ENCODE measurements at regions not wholly inside any gene's neighbourhood (a gene's known extent, or its start where the extent isn't known, plus 50 kb on each side); places are given as distances from the start of the nearest gene placed in this dataset.

- TF ChIP-seq, protein P1, sequence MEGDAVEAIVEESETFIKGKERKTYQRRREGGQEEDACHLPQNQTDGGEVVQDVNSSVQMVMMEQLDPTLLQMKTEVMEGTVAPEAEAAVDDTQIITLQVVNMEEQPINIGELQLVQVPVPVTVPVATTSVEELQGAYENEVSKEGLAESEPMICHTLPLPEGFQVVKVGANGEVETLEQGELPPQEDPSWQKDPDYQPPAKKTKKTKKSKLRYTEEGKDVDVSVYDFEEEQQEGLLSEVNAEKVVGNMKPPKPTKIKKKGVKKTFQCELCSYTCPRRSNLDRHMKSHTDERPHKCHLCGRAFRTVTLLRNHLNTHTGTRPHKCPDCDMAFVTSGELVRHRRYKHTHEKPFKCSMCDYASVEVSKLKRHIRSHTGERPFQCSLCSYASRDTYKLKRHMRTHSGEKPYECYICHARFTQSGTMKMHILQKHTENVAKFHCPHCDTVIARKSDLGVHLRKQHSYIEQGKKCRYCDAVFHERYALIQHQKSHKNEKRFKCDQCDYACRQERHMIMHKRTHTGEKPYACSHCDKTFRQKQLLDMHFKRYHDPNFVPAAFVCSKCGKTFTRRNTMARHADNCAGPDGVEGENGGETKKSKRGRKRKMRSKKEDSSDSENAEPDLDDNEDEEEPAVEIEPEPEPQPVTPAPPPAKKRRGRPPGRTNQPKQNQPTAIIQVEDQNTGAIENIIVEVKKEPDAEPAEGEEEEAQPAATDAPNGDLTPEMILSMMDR (conservative IDR thresholded peaks at IDR 0.05; ENCODE audit: low read length), result no peak
- TF ChIP-seq EZH2phosphoT487 (IDR thresholded peaks at IDR 0.05; ENCODE audit: borderline replicate concordance, low read depth, low read length), result no peak
- DNase-seq (ENCODE audit: low spot score), result no peak
- no peaks in the 10 kb centered on the region for H3K9me3 ChIP-seq (ENCODE audit: low read length)
- H2AFZ ChIP-seq (ENCODE audit: low read length), result no peak overlapping the region
- CTCF ChIA-PET (ENCODE audit: unreplicated experiment), result no interaction called here
- H3K4me2 ChIP-seq (ENCODE audit: low read length), result no peak overlapping the region
- H4K20me1 ChIP-seq (ENCODE audit: insufficient read depth, low read length), result no peaks in the 10 kb centered on the region
- H3K79me2 ChIP-seq (ENCODE audit: insufficient read depth, low read depth, low read length), result no peaks in the 10 kb centered on the region
- no TSS peak for BruUV-seq (replicated peaks)
- H3K27ac ChIP-seq (ENCODE audit: low read depth, low read length, poor library complexity, severe bottlenecking), result no peak overlapping the region
- H3K4me1 ChIP-seq (ENCODE audit: insufficient read depth, low read length, poor library complexity, severe bottlenecking), result no peaks in the 10 kb centered on the region
- no peaks in the 10 kb centered on the region for H3K36me3 ChIP-seq (ENCODE audit: insufficient read depth, low read length)
- no peak overlapping the region for H3K4me3 ChIP-seq (ENCODE audit: low read depth, low read length, poor library complexity, severe bottlenecking)
- no peaks in the 10 kb centered on the region for H3K9me2 ChIP-seq (ENCODE audit: insufficient read depth, low read length)
- POLR2A ChIA-PET, result interaction anchor here (0.6 to 1.5 kb wide), 2 partner anchors 11 to 74 kb away, joined by 3 to 6 read pairs; no protein-coding TSS in a partner anchor
- intact Hi-C loops (cut with micrococcal nuclease; ENCODE audit: unreplicated experiment), result no loop called here
Measured at GRCh38 chr5:77942578-77943239, 166.6 kb upstream of the TBCA start.

GRCh38 chr5:77937015-77937908 is 161.1 kb upstream of the TBCA start:
- Histone ChIP-seq H3K9me3 (ENCODE audit: low read length) (no peaks in the 10 kb centered on the region), H3K27ac (ENCODE audit: low read depth, low read length, poor library complexity, severe bottlenecking) (no peak overlapping the region), H3K4me3 (ENCODE audit: low read depth, low read length, poor library complexity, severe bottlenecking) (no peak overlapping the region), H3K79me2 (ENCODE audit: insufficient read depth, low read depth, low read length) (no peaks in the 10 kb centered on the region), H3K36me3 (ENCODE audit: insufficient read depth, low read length) (no peaks in the 10 kb centered on the region), H2AFZ (ENCODE audit: low read length) (no peak overlapping the region), H4K20me1 (ENCODE audit: insufficient read depth, low read length) (no peaks in the 10 kb centered on the region), H3K4me2 (ENCODE audit: low read length) (no peak overlapping the region), H3K4me1 (ENCODE audit: insufficient read depth, low read length, poor library complexity, severe bottlenecking) (no peaks in the 10 kb centered on the region), H3K9me2 (ENCODE audit: insufficient read depth, low read length) (no peaks in the 10 kb centered on the region)
- POLR2A ChIA-PET, result interaction anchor here (0.7 kb wide), 2 partner anchors 74 to 1621 kb away, joined by 3 to 4 read pairs; no protein-coding TSS in a partner anchor
- CTCF ChIA-PET (ENCODE audit: unreplicated experiment), result no interaction called here
- BruUV-seq (replicated peaks), result no TSS peak
- TF ChIP-seq EZH2phosphoT487 (IDR thresholded peaks at IDR 0.05; ENCODE audit: borderline replicate concordance, low read depth, low read length), result no peak
- TF ChIP-seq, protein P1 (conservative IDR thresholded peaks at IDR 0.05; ENCODE audit: low read length), result no peak
- intact Hi-C loops (cut with micrococcal nuclease; ENCODE audit: unreplicated experiment), result no loop called here
- DNase-seq (ENCODE audit: low spot score), result no peak

GRCh38 chr5:77936365-77936693 is 160.2 kb upstream of the TBCA start:
- Histone ChIP-seq H3K79me2 (ENCODE audit: insufficient read depth, low read depth, low read length) (no peaks in the 10 kb centered on the region), H3K36me3 (ENCODE audit: insufficient read depth, low read length) (no peaks in the 10 kb centered on the region), H3K4me2 (ENCODE audit: low read length) (no peak overlapping the region), H3K27ac (ENCODE audit: low read depth, low read length, poor library complexity, severe bottlenecking) (no peak overlapping the region), H2AFZ (ENCODE audit: low read length) (no peak overlapping the region), H3K4me3 (ENCODE audit: low read depth, low read length, poor library complexity, severe bottlenecking) (no peak overlapping the region), H3K4me1 (ENCODE audit: insufficient read depth, low read length, poor library complexity, severe bottlenecking) (no peaks in the 10 kb centered on the region), H3K9me2 (ENCODE audit: insufficient read depth, low read length) (no peaks in the 10 kb centered on the region), H3K9me3 (ENCODE audit: low read length) (no peaks in the 10 kb centered on the region), H4K20me1 (ENCODE audit: insufficient read depth, low read length) (no peaks in the 10 kb centered on the region)
- no TSS peak for BruUV-seq (replicated peaks)
- ChIA-PET POLR2A (interaction anchor here (0.6 to 0.7 kb wide), 2 partner anchors 99 to 1620 kb away, joined by 3 read pairs; no protein-coding TSS in a partner anchor), CTCF (ENCODE audit: unreplicated experiment) (no interaction called here)
- intact Hi-C loops (cut with micrococcal nuclease; ENCODE audit: unreplicated experiment), result no loop called here
- no peak for DNase-seq (ENCODE audit: low spot score)
- TF ChIP-seq, protein P1 (conservative IDR thresholded peaks at IDR 0.05; ENCODE audit: low read length), result no peak
- TF ChIP-seq EZH2phosphoT487 (IDR thresholded peaks at IDR 0.05; ENCODE audit: borderline replicate concordance, low read depth, low read length), result no peak

Data from OCI-LY7 (cell line).